Neural progenitor cell (in vitro differentiated cells): ENCODE measurements at regions not wholly inside any gene's neighbourhood (a gene's known extent, or its start where the extent isn't known, plus 50 kb on each side); places are given as distances from the start of the nearest gene placed in this dataset.
A peak's percentile ranks its signal among the peaks of the same experiment; 100 is the strongest.

Experiments used
- DNase-seq: peaks from one replicate; pipeline ENCODE4 v3.0.0-alpha.2; 2016; ENCODE audit warnings: low spot score
- H2AFZ ChIP-seq: fragments of 200-600 bp; sonication (generic); replicated peaks from 2 replicates; pipeline ENCODE4 v1.6.1; 2016; ENCODE audit warnings: antibody characterized with exemption
- H3F3A ChIP-seq: fragments of 200-600 bp; sonication (generic); 2 replicates; pipeline ENCODE4 v1.6.1; 2016; ENCODE audit warnings: antibody characterized with exemption, low read depth
- H3K27ac ChIP-seq: fragments of 200-600 bp; sonication (generic); 2 replicates; pipeline ENCODE4 v1.5.1; 2016; ENCODE audit warnings: mild to moderate bottlenecking
- H3K27me3 ChIP-seq: fragments of 200-600 bp; sonication (generic); 2 replicates; pipeline ENCODE4 v1.6.1; 2016; ENCODE audit warnings: mild to moderate bottlenecking, moderate library complexity
- H3K36me3 ChIP-seq: fragments of 200-600 bp; sonication (generic); 2 replicates; pipeline ENCODE4 v1.5.1; 2016
- H3K4me1 ChIP-seq: fragments of 200-600 bp; sonication (generic); 2 replicates; pipeline ENCODE4 v1.6.1; 2016; ENCODE audit warnings: mixed run types
- H3K4me2 ChIP-seq: fragments of 200-600 bp; sonication (generic); 2 replicates; pipeline ENCODE4 v1.6.1; 2016
- H3K4me3 ChIP-seq: fragments of 200-600 bp; sonication (generic); 2 replicates; pipeline ENCODE4 v1.5.1; 2016
- H3K79me2 ChIP-seq: fragments of 200-600 bp; sonication (generic); 2 replicates; pipeline ENCODE4 v1.6.1; 2016; ENCODE audit warnings: low read depth
- H3K9ac ChIP-seq: fragments of 200-600 bp; sonication (generic); 2 replicates; pipeline ENCODE4 v1.6.1; 2016
- H3K9me3 ChIP-seq: fragments of 200-600 bp; sonication (generic); 2 replicates; pipeline ENCODE4 v1.5.1; 2016; ENCODE audit warnings: low read depth
- H4K20me1 ChIP-seq: fragments of 200-600 bp; sonication (generic); 2 replicates; pipeline ENCODE4 v1.6.1; 2016; ENCODE audit warnings: low read depth
- H3K27ac Mint-ChIP-seq: 3 replicates; pipeline ENCODE4 v1.8.0; 2021; ENCODE audit warnings: mixed read lengths
- H3K27me3 Mint-ChIP-seq: 2 replicates; pipeline ENCODE4 v1.8.0; 2022; ENCODE audit warnings: low read depth, mild to moderate bottlenecking, inconsistent platforms, moderate library complexity, mixed read lengths; ENCODE audit not compliant: insufficient read depth
- H3K36me3 Mint-ChIP-seq: 3 replicates; pipeline ENCODE4 v1.8.0; 2021; ENCODE audit warnings: mixed read lengths
- H3K4me1 Mint-ChIP-seq: 3 replicates; pipeline ENCODE4 v1.8.0; 2021; ENCODE audit warnings: mixed read lengths
- H3K4me3 Mint-ChIP-seq: 3 replicates; pipeline ENCODE4 v1.8.0; 2021; ENCODE audit warnings: mild to moderate bottlenecking, moderate library complexity, mixed read lengths
- H3K9me3 Mint-ChIP-seq: 3 replicates; pipeline ENCODE4 v1.8.0; 2020; ENCODE audit warnings: mixed read lengths
- EZH2 ChIP-seq: fragments of 200-600 bp; sonication (generic); IDR thresholded peaks from 2 replicates; pipeline ENCODE4 v1.6.1; 2017; ENCODE audit warnings: antibody characterized with exemption, mild to moderate bottlenecking, moderate library complexity
- EZH2phosphoT487 ChIP-seq: fragments of 200-600 bp; sonication (generic); IDR thresholded peaks from 2 replicates; pipeline ENCODE4 v1.6.1; 2017; ENCODE audit warnings: antibody characterized with exemption
- TF ChIP-seq, protein P1 (sequence below): fragments of 200-600 bp; sonication (generic); IDR thresholded peaks from 2 replicates; pipeline ENCODE4 v1.5.1; 2017; ENCODE audit warnings: antibody characterized with exemption, mild to moderate bottlenecking

- Histone ChIP-seq H3K27ac (no peak overlapping the region), H2AFZ (peak overlapping the region; percentile 98), H3K4me3 (no peak overlapping the region), H3F3A (no peaks in the 10 kb centered on the region), H3K4me2 (no peak overlapping the region), H4K20me1 (no peaks in the 10 kb centered on the region), H3K9me3 (no peaks in the 10 kb centered on the region), H3K79me2 (no peaks in the 10 kb centered on the region), H3K4me1 (no peaks in the 10 kb centered on the region), H3K27me3 (peaks cover 11% of the 10 kb centered on the region), H3K9ac (no peak overlapping the region), H3K36me3 (no peaks in the 10 kb centered on the region)
- peaks cover 18% of the 10 kb centered on the region for H3K4me1 Mint-ChIP-seq
- H3K9me3 Mint-ChIP-seq: peaks cover 6% of the 10 kb centered on the region
- H3K4me3 Mint-ChIP-seq: peak overlapping the region; percentile 35
- DNase-seq: no peak
- H3K27me3 Mint-ChIP-seq: peaks cover 15% of the 10 kb centered on the region
- TF ChIP-seq, protein P1, sequence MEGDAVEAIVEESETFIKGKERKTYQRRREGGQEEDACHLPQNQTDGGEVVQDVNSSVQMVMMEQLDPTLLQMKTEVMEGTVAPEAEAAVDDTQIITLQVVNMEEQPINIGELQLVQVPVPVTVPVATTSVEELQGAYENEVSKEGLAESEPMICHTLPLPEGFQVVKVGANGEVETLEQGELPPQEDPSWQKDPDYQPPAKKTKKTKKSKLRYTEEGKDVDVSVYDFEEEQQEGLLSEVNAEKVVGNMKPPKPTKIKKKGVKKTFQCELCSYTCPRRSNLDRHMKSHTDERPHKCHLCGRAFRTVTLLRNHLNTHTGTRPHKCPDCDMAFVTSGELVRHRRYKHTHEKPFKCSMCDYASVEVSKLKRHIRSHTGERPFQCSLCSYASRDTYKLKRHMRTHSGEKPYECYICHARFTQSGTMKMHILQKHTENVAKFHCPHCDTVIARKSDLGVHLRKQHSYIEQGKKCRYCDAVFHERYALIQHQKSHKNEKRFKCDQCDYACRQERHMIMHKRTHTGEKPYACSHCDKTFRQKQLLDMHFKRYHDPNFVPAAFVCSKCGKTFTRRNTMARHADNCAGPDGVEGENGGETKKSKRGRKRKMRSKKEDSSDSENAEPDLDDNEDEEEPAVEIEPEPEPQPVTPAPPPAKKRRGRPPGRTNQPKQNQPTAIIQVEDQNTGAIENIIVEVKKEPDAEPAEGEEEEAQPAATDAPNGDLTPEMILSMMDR: no peak
- TF ChIP-seq EZH2: no peak
- no peak for TF ChIP-seq EZH2phosphoT487
- no peaks in the 10 kb centered on the region for H3K36me3 Mint-ChIP-seq
- no peak overlapping the region for H3K27ac Mint-ChIP-seq
Observed at GRCh38 chr2:20107352-20107751, 55.9 kb upstream of the LAPTM4A start.

- peak overlapping the region; percentile 70 for H3K4me2 ChIP-seq
- TF ChIP-seq, protein P1: peak; percentile 72
- TF ChIP-seq EZH2phosphoT487 (no peak), EZH2 (no peak)
- H3K27ac ChIP-seq: no peak overlapping the region
- no peak overlapping the region for H3K9ac ChIP-seq
- Mint-ChIP-seq H3K36me3 (no peaks in the 10 kb centered on the region), H3K4me3 (peak overlapping the region; percentile 62), H3K4me1 (peaks cover 16% of the 10 kb centered on the region), H3K27me3 (peaks cover 13% of the 10 kb centered on the region), H3K9me3 (peaks cover 8% of the 10 kb centered on the region), H3K27ac (no peak overlapping the region)
- peak overlapping the region; percentile 33 for H3K4me3 ChIP-seq
- no peaks in the 10 kb centered on the region for H3K9me3 ChIP-seq
- peak; percentile 83 for DNase-seq
- peaks cover 11% of the 10 kb centered on the region for H3K27me3 ChIP-seq
- no peaks in the 10 kb centered on the region for H3K79me2 ChIP-seq
- H3K4me1 ChIP-seq: no peaks in the 10 kb centered on the region
- H2AFZ ChIP-seq: peak overlapping the region; percentile 98
- H4K20me1 ChIP-seq: no peaks in the 10 kb centered on the region
- no peaks in the 10 kb centered on the region for H3F3A ChIP-seq
- H3K36me3 ChIP-seq: no peaks in the 10 kb centered on the region
Observed at GRCh38 chr2:20106746-20107145, 55.3 kb upstream of the LAPTM4A start.

GRCh38 chr2:20104900-20105545 lies 53.6 kb upstream of the LAPTM4A start:
- peaks cover 11% of the 10 kb centered on the region for H3K27me3 ChIP-seq
- no peaks in the 10 kb centered on the region for H3F3A ChIP-seq
- no peaks in the 10 kb centered on the region for H3K36me3 Mint-ChIP-seq
- no peak overlapping the region for H3K4me3 Mint-ChIP-seq
- peaks cover 10% of the 10 kb centered on the region for H3K27me3 Mint-ChIP-seq
- no peak overlapping the region for H3K27ac Mint-ChIP-seq
- no peaks in the 10 kb centered on the region for H3K36me3 ChIP-seq
- no peak overlapping the region for H2AFZ ChIP-seq
- no peak overlapping the region for H3K27ac ChIP-seq
- H3K9ac ChIP-seq: no peak overlapping the region
- H3K9me3 Mint-ChIP-seq: peaks cover 6% of the 10 kb centered on the region
- H3K79me2 ChIP-seq: no peaks in the 10 kb centered on the region
- peaks cover 3% of the 10 kb centered on the region for H3K4me1 Mint-ChIP-seq
- H4K20me1 ChIP-seq: no peaks in the 10 kb centered on the region
- H3K9me3 ChIP-seq: no peaks in the 10 kb centered on the region
- no peak for DNase-seq
- TF ChIP-seq, protein P1: no peak
- TF ChIP-seq EZH2phosphoT487 (no peak), EZH2 (no peak)
- no peak overlapping the region for H3K4me2 ChIP-seq
- no peaks in the 10 kb centered on the region for H3K4me1 ChIP-seq
- no peak overlapping the region for H3K4me3 ChIP-seq
